Activated B cell treated with CpG ODN at 0.5 μM for 24 hours (primary cell): ENCODE measurements at regions not wholly inside any gene's neighbourhood (a gene's known extent, or its start where the extent isn't known, plus 50 kb on each side); places are given as distances from the start of the nearest gene placed in this dataset.

ENCODE experiments used
- ATAC-seq: fragments of 200-7000 bp; cut with Tn5 transposase; one replicate; pipeline ENCODE4 v1.10.0; 2021; ENCODE audit warnings: low read depth, mild to moderate bottlenecking, moderate library complexity
- CTCF ChIA-PET: fragments of 350-600 bp; sonication (Branson Sonifier 250); formaldehyde crosslinking; loops from one replicate; lab custom pipeline; 2021; ENCODE audit warnings: antibody characterized with exemption; lab: Charles Lee
- POLR2A ChIA-PET: fragments of 350-600 bp; sonication (Branson Sonifier 250); formaldehyde crosslinking; loops from one replicate; lab custom pipeline; 2021; ENCODE audit warnings: antibody characterized with exemption; lab: Charles Lee
- DNase-seq: peaks from one replicate; pipeline ENCODE4 v3.0.0; 2022
- H3K27ac Mint-ChIP-seq: one replicate; pipeline ENCODE4 v1.8.0; 2020; ENCODE audit warnings: mixed read lengths
- H3K27me3 Mint-ChIP-seq: one replicate; pipeline ENCODE4 v1.8.0; 2021; ENCODE audit warnings: mixed read lengths
- H3K36me3 Mint-ChIP-seq: one replicate; pipeline ENCODE4 v1.8.0; 2021; ENCODE audit warnings: low read depth, mixed read lengths
- H3K4me1 Mint-ChIP-seq: one replicate; pipeline ENCODE4 v1.8.0; 2021; ENCODE audit warnings: mixed read lengths
- H3K4me3 Mint-ChIP-seq: one replicate; pipeline ENCODE4 v1.8.0; 2020; ENCODE audit warnings: mild to moderate bottlenecking, mixed read lengths
- H3K9me3 Mint-ChIP-seq: one replicate; pipeline ENCODE4 v1.8.0; 2020; ENCODE audit warnings: mixed read lengths
- intact Hi-C: fragments of 100-400 bp; cut with micrococcal nuclease; formaldehyde crosslinking; loops from one replicate; pipeline ENCODE4 v1.15.1; 2024
- TF ChIP-seq, protein P1 (sequence below): fragments of 200-600 bp; IDR thresholded peaks from one replicate; pipeline ENCODE4 v1.8.0; 2022; ENCODE audit warnings: antibody characterized with exemption, mild to moderate bottlenecking

DNA sequence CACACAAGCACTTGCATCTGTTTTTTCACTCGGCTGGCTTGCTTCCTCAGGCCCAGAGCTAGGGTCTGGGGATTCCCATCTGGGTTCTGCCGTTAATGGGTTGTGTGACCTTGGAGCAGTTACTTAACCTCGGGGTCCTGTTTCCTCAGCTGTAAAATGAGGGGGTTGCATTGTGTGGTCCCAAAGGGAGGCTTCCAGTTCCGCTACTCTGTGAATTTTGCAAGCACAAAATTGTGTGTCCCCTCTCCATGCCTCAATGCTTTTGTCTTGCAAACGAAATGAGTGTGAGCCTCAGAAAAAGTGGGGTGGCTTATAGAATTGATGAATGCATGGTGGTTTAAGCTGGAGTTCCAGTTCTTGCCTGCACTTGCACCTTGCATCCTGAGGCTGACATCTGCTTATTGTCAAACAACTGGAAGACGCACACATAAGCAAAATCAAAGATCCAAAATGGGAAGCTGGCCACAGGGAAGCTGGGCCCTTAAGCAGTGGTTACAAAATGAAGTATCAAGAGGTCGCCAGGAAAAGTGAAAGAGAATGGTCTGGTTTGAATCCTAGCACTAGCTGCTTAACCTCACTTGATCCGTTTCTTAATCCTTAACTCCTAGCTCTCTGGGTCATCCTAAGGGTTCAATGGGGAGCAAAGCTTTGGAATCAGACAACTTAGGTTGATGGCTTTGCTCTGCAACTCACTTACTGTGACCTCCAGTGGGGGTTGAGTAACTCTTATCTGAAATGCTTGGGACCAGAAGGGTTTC is 490.6 kb downstream of the DHX35 start:
- ChIA-PET CTCF (no interaction called here), POLR2A (interaction anchor here (0.5 kb wide), 1 partner anchor 98 kb away, joined by 3 read pairs; no protein-coding TSS in a partner anchor)
- H3K4me1 Mint-ChIP-seq: peaks cover 22% of the 10 kb centered on the region
- H3K9me3 Mint-ChIP-seq: no peaks in the 10 kb centered on the region
- H3K27me3 Mint-ChIP-seq: no peaks in the 10 kb centered on the region
- DNase-seq: no peak
- no peak overlapping the region for H3K27ac Mint-ChIP-seq
- no peaks in the 10 kb centered on the region for H3K36me3 Mint-ChIP-seq
- no peak for ATAC-seq
- TF ChIP-seq, protein P1, sequence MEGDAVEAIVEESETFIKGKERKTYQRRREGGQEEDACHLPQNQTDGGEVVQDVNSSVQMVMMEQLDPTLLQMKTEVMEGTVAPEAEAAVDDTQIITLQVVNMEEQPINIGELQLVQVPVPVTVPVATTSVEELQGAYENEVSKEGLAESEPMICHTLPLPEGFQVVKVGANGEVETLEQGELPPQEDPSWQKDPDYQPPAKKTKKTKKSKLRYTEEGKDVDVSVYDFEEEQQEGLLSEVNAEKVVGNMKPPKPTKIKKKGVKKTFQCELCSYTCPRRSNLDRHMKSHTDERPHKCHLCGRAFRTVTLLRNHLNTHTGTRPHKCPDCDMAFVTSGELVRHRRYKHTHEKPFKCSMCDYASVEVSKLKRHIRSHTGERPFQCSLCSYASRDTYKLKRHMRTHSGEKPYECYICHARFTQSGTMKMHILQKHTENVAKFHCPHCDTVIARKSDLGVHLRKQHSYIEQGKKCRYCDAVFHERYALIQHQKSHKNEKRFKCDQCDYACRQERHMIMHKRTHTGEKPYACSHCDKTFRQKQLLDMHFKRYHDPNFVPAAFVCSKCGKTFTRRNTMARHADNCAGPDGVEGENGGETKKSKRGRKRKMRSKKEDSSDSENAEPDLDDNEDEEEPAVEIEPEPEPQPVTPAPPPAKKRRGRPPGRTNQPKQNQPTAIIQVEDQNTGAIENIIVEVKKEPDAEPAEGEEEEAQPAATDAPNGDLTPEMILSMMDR: no peak
- no peak overlapping the region for H3K4me3 Mint-ChIP-seq
- intact Hi-C loops: no loop called here

DNA sequence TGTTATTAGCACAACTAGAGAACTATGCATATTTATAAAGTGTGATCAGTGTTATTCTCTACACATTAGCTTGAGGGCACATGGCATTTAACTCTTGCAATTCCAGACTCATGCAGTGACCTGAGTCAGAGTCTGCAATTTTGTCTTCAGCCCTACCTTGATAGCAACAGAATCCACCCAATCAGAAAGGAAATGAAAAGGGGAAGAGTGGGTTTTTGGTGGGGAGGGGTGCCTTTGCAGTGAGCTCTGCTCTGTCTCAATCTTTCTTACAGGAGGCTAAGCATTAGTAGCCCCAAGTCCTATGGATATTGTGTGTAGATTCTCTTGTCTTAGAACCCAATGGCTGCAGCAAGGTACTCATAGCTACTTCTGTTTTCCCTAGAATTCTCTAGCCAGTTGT is 489.2 kb downstream of the DHX35 start:
- ATAC-seq: no peak
- no peak overlapping the region for H3K4me3 Mint-ChIP-seq
- H3K27me3 Mint-ChIP-seq: no peaks in the 10 kb centered on the region
- H3K36me3 Mint-ChIP-seq: no peaks in the 10 kb centered on the region
- POLR2A ChIA-PET: no interaction called here
- peaks cover 22% of the 10 kb centered on the region for H3K4me1 Mint-ChIP-seq
- intact Hi-C loops: no loop called here
- no peaks in the 10 kb centered on the region for H3K9me3 Mint-ChIP-seq
- TF ChIP-seq, protein P1: no peak
- H3K27ac Mint-ChIP-seq: no peak overlapping the region
- CTCF ChIA-PET: no interaction called here
- no peak for DNase-seq

DNA sequence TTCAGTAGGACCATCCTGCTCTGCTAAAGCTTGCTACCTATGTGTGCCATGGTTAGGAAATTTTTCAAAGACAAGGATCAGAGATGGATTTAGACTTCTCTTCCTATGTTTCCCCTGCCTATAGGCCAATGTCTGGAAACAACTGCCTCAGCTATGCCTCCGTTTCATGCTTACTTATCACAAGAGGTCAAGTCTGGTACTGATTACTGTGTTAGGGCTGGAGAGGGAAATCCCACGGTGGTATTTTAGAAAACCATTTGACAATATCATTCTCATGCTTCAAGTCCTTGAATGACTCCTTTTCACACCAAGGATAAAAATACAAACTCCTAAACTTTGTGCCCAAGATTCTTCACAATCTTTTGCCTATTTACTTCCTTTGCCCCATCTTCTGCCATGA is 484.3 kb downstream of the DHX35 start:
- Mint-ChIP-seq H3K9me3 (no peaks in the 10 kb centered on the region), H3K4me3 (no peak overlapping the region), H3K27me3 (no peaks in the 10 kb centered on the region), H3K27ac (no peak overlapping the region), H3K36me3 (no peaks in the 10 kb centered on the region), H3K4me1 (peaks cover 2% of the 10 kb centered on the region)
- ATAC-seq (no peak), DNase-seq (no peak)
- POLR2A ChIA-PET: no interaction called here
- TF ChIP-seq, protein P1: no peak
- intact Hi-C loops: no loop called here
- CTCF ChIA-PET: no interaction called here

DNA sequence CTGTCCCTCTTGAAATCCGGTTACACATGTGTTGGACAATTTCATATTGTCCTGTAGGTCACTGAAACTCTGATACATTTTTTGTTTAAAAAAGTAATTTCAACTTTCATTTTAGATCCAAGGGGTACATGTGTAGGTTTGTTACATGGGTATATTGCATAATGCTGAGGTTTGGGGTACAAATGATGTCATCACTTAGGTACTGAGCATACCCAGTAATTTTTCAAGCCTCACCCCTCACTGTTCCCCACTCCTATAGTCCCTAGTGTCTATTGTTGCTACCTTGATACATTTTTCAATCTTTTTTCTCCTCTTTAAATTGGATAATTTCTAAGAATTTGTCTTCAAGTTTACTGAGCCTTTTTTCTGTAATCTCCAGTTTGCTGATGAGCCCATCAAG is 483.0 kb downstream of the DHX35 start:
- POLR2A ChIA-PET: no interaction called here

DNA sequence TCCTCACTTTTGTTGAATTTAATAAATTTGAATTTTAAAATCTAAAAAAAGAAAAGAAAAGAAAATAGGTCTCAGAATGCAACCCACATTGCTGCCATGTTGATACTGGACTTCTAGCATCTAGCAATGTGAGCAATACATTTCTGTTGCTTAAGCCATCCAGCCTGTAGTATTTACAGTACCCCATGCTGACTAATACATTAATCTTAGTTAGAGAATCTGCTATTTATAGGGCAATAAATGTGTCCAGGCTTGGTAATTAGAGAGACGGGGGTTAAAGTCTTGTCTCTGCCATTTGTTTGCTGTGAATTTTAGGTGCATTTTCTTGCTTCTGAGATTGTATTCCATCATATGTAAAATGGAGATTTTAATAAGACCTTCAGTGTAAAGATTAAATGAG is 471.3 kb downstream of the DHX35 start:
- Mint-ChIP-seq H3K4me3 (no peak overlapping the region), H3K27ac (no peak overlapping the region), H3K4me1 (peaks cover 1% of the 10 kb centered on the region), H3K9me3 (peaks cover 2% of the 10 kb centered on the region), H3K27me3 (no peaks in the 10 kb centered on the region), H3K36me3 (no peaks in the 10 kb centered on the region)
- DNase-seq (no peak), ATAC-seq (no peak)
- ChIA-PET POLR2A (no interaction called here), CTCF (no interaction called here)
- TF ChIP-seq, protein P1: no peak
- intact Hi-C loops: no loop called here

More for the DNA sequence above, 483.0 kb downstream of the DHX35 start:
- CTCF ChIA-PET: no interaction called here
- intact Hi-C loops: no loop called here
- Mint-ChIP-seq H3K36me3 (no peaks in the 10 kb centered on the region), H3K27ac (no peak overlapping the region), H3K4me1 (no peaks in the 10 kb centered on the region), H3K9me3 (no peaks in the 10 kb centered on the region), H3K4me3 (no peak overlapping the region), H3K27me3 (no peaks in the 10 kb centered on the region)
- ATAC-seq (no peak), DNase-seq (no peak)
- TF ChIP-seq, protein P1: no peak
